ENCODE measurements at regions not wholly inside any gene's neighbourhood (a gene's known extent, or its start where the extent isn't known, plus 50 kb on each side); places are given as distances from the start of the nearest gene placed in this dataset.

GRCh38 chr2:138956116-138956515 lies 175.9 kb upstream of the NXPH2 start:
- ChIA-PET CTCF (no interaction called here), POLR2A (no interaction called here)
- peaks cover 5% of the 10 kb centered on the region for H3K9me3 ChIP-seq (ENCODE audit: control insufficient read depth, insufficient read depth, low read length)
- no peak for TF ChIP-seq CTCF (IDR thresholded peaks at IDR 0.05; ENCODE audit: low read depth, low read length)
- no peak for DNase-seq (ENCODE audit: low read depth, low spot score)
- H3K27ac ChIP-seq (ENCODE audit: low read depth, low read length): no peak overlapping the region
- no peaks in the 10 kb centered on the region for H3K27me3 ChIP-seq (ENCODE audit: control insufficient read depth, insufficient read depth, low read length)
- no peak overlapping the region for H3K4me3 ChIP-seq (ENCODE audit: low read depth, low read length)

GRCh38 chr2:138950486-138950885 lies 170.3 kb upstream of the NXPH2 start:
- H3K27ac ChIP-seq (ENCODE audit: low read depth, low read length): no peak overlapping the region
- H3K27me3 ChIP-seq (ENCODE audit: control insufficient read depth, insufficient read depth, low read length): no peaks in the 10 kb centered on the region
- no peak for TF ChIP-seq CTCF (IDR thresholded peaks at IDR 0.05; ENCODE audit: low read depth, low read length)
- H3K4me3 ChIP-seq (ENCODE audit: low read depth, low read length): no peak overlapping the region
- peaks cover 5% of the 10 kb centered on the region; the same call in 1 of the 2 replicates for H3K9me3 ChIP-seq (ENCODE audit: control insufficient read depth, insufficient read depth, low read length)
- ChIA-PET CTCF (no interaction called here), POLR2A (no interaction called here)
- no peak for DNase-seq (ENCODE audit: low read depth, low spot score)

- POLR2A ChIA-PET: no interaction called here
- no peak for DNase-seq (ENCODE audit: low read depth, low spot score)
- CTCF ChIA-PET: no interaction called here
- Histone ChIP-seq H3K27me3 (ENCODE audit: control insufficient read depth, insufficient read depth, low read length) (no peaks in the 10 kb centered on the region), H3K27ac (ENCODE audit: low read depth, low read length) (no peak overlapping the region), H3K4me3 (ENCODE audit: low read depth, low read length) (no peak overlapping the region), H3K9me3 (ENCODE audit: control insufficient read depth, insufficient read depth, low read length) (peaks cover 2% of the 10 kb centered on the region; the same call in 1 of the 2 replicates)
- no peak for TF ChIP-seq CTCF (IDR thresholded peaks at IDR 0.05; ENCODE audit: low read depth, low read length)
Observed at GRCh38 chr2:138949517-138949916, 169.3 kb upstream of the NXPH2 start.

- Histone ChIP-seq H3K27ac (ENCODE audit: low read depth, low read length) (no peak overlapping the region), H3K9me3 (ENCODE audit: control insufficient read depth, insufficient read depth, low read length) (no peaks in the 10 kb centered on the region; the same call in 1 of the 2 replicates), H3K4me3 (ENCODE audit: low read depth, low read length) (no peak overlapping the region), H3K27me3 (ENCODE audit: control insufficient read depth, insufficient read depth, low read length) (no peaks in the 10 kb centered on the region)
- no peak for TF ChIP-seq CTCF (IDR thresholded peaks at IDR 0.05; ENCODE audit: low read depth, low read length)
- DNase-seq (ENCODE audit: low read depth, low spot score): no peak
- POLR2A ChIA-PET: no interaction called here
- CTCF ChIA-PET: no interaction called here
Observed at GRCh38 chr2:138948070-138948539, 167.9 kb upstream of the NXPH2 start.

GRCh38 chr2:138943470-138943869 lies 163.3 kb upstream of the NXPH2 start:
- no peak for TF ChIP-seq CTCF (IDR thresholded peaks at IDR 0.05; ENCODE audit: low read depth, low read length)

More at GRCh38 chr2:138943470-138943869, 163.3 kb upstream of the NXPH2 start:
- DNase-seq (ENCODE audit: low read depth, low spot score): no peak
- Histone ChIP-seq H3K27ac (ENCODE audit: low read depth, low read length) (no peak overlapping the region), H3K9me3 (ENCODE audit: control insufficient read depth, insufficient read depth, low read length) (peaks cover 6% of the 10 kb centered on the region; the same call in 1 of the 2 replicates), H3K4me3 (ENCODE audit: low read depth, low read length) (no peak overlapping the region), H3K27me3 (ENCODE audit: control insufficient read depth, insufficient read depth, low read length) (no peaks in the 10 kb centered on the region)
- ChIA-PET POLR2A (no interaction called here), CTCF (no interaction called here)
